NCI-H748 (cell line): ENCODE measurements at regions not wholly inside any gene's neighbourhood (a gene's known extent, or its start where the extent isn't known, plus 50 kb on each side); places are given as distances from the start of the nearest gene placed in this dataset.
"Not testable (repeated sequence)": the region's sequence is repeated elsewhere in the genome, so short reads cannot be mapped to it uniquely, and the experiment has no call there.

ENCODE experiments used
- DNase-seq: peaks from one replicate; lab custom pipeline; 2025; ENCODE audit not compliant: unreplicated experiment; lab: John Stamatoyannopoulos, UW

DNA sequence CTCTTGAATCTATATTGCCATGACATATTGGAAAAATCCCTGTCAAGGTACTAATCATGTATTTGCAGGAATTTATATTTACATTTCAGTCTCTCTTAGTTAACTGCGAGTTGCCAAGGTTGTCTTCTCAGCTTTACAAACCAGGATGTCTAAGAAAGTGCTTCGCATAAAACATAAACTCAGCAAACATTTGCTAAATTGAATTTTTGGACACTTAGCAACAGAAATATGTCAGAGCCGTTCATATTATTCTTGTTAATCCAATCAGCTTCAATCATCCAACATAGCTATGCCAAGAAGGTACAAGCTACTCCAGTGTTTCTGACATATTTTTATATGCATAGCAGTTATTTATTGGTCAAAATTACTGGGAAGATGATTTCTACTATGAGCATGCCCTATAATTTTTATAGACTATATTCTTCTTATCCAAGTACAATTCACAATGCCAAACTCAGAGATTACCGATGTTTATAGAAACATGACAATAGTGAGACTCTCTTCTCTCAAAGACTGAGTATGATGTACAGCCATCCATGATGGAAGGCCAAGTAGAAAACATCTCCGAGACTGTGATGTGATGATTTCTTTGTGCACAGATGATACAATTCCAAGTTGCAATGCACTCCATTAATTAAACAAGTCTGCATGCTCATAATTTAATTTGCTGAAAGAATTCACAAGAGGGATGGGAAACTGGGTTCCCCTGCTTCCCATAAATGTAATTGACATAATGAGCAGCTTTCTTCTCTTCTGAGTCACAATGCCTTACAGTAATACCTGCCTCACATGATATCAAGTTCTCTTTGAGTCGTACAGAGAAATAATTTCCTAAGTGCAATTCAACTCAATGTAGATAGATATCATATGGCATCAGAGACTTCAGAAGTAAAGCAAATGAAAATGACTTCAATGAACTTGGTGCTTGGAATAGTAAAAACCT lies 776.3 kb downstream of the EFNB2 start:
- DNase-seq: no peak

DNA sequence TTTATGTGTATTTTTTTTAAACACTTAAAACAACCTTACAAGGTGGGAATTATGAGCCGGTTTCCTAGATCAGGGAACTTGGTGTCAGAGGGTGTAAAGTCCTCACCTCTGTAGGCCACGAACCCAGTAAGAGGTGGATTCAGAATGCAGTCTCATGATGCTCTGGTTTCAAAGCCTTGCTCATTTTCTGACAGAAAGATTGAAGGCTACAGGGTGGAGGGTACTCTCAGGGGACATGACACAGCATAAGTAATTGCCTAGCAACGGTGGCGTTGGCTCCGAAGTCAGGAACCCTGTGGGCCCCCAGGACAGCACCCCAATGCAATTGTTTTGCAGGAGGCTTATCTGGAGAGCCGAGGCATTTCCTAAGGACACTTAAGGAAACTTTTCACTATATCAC lies 794.7 kb downstream of the EFNB2 start:
- no peak for DNase-seq

DNA sequence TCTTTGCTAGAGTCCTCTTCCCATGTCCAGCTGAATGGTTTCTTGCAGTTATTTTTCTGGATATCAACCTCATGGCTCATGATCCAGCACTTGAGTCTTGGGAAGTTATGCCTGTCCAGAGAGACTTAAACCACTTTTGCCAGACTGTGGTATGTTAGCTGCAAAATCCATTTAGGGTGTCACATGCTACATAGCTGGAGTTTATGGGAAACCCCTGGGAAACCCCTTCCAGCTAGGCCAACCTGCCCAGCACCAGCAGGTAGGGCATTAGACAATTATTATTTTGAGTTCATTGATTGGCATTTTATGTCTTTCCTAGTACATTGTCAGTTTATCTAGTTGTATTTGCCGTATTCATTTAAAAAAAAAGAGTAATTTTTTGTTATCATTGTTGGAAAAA lies 797.8 kb downstream of the EFNB2 start:
- DNase-seq: no peak

DNA sequence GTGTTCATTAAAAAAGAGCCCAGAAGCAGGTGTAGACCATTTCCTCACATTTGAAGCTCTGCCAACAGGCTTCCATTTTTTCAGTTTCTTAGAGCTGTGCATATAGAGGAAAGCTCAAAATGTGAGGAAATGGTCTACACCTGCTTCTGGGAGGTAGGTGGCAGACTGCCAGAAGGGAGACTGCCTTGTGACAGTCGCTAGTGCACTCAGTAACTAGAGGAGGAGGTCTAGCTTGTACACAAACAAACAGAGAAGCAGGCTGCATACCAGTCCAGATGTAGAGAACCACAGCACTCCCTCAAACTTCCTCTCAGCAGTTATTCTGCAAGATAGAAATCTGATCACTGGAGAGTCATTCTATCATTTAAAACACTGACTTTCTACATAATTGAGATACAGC lies 800.2 kb downstream of the EFNB2 start:
- DNase-seq: peak; percentile 76

DNA sequence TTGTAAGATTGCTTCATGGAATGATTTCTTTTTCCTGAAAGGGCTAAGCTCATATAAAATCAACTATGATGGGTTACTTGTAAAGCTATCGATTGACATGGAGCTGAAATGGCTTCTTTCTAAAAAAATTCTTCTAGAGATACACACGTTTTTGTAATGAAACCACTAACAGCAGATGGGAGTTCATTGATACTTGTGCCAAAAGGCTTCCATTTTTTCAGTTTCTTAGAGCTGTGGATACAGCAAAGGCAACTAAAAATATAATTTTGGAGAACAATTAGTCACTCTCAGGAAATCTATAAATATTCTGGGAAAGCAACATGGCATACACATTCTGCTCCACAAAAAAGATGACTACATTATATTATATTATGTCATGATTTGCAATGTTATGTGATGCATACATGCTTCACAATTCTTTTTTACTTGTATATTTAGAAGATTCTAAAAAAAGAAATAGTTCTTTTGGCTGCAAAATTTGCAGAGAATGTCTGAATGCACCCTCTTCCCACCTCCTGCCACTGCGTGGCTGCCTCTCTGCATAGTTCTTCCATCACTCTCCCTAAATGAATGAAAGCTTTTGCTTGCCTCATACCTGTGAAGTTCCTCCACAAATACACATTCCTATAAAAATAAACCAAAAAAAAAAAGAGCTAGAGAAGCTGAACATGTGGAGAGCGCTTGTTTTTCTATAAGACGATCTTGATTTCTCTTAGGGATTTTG lies 802.5 kb downstream of the EFNB2 start:
- no peak for DNase-seq

DNA sequence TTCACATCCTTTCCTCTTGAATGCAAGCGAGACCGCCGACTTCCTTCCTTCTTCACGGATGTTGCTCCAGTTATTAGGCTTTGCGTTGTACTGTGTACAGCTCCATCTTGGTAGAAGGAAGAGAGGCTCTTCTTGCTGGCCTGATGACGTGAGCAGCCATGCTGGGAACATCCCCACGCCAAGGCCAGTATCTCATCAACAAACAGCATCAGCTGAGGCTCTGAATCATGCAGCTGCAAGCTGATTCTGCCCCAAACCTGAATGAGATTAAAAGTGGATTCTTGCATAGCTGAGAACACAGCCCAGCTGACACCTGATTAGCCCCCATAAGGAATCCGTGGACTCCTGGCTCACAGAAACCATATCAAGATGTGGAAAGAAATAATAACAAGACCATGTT lies 809.6 kb downstream of the EFNB2 start:
- no peak for DNase-seq

DNA sequence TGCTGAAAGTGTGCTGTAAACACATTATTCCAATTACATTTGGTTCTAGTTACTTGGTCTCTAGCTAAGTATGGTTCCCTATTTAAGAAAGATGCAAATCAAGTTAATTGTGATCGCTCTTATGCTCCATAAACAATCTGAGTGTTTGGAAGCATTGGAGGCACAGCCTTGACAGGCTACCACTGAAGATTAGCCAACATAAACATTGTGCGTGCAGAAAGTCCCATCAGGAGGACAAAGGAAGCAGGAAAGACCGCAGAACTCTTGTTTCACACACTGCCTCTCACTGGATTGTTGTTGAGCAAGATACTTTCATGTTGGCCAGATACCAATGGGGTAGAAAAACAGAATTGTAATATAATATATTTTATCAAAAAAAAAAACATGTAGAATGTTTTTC lies 814.4 kb downstream of the EFNB2 start:
- DNase-seq: no peak

DNA sequence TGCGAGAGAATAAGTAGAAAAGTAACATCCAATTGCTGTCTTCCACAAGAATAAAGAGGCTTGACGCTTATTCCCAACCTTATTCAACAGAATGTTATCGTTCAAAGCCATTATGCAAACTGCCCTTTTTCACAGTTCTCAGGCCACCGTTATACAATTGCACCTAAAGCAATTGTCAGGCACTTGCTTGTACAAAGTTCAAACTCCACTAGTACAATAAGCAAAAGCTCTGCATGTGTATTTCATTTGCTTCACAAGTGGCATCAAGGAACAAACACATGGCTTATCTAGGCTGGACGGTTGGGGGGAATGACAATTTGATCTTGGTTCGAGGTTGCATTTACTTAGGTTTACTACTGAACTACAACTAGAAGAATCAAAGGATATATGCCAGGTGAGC lies 815.6 kb downstream of the EFNB2 start:
- no peak for DNase-seq

DNA sequence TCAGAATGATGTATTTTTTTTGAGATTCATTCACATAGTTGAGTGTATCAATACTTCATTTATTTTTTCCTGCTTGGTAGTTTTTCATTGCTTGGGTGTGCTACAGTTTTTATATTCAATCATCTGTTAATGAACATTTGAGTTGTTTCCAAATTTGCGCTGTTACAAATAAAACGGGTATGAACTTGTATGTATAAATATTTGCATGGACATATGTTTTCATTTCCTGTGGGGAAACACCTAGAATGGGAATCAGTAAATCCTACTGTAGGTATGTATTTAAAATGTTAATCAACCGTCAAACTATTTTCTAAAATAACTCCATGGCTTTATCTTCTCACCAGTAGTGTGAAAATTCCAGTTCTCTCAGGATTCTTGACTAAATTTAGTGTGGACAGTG lies 826.3 kb downstream of the EFNB2 start:
- no peak for DNase-seq

DNA sequence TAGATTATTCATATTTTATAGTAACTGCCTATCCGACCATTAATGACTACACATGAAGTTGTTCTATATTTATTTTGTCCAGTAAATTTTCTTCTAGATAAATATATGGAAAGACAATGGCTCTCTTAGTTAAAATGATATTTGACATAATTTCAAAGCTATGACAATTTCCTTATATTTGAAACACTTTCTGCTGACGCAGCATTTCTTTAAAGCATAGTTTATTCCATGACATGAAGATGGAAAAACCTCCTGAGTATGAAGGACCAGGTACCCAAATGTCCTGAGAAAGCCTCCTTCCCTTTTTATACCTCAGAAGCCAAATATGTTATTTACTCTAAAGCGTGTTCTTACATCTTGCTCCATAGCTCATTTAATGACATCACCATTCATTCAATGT lies 831.6 kb downstream of the EFNB2 start:
- no peak for DNase-seq

DNA sequence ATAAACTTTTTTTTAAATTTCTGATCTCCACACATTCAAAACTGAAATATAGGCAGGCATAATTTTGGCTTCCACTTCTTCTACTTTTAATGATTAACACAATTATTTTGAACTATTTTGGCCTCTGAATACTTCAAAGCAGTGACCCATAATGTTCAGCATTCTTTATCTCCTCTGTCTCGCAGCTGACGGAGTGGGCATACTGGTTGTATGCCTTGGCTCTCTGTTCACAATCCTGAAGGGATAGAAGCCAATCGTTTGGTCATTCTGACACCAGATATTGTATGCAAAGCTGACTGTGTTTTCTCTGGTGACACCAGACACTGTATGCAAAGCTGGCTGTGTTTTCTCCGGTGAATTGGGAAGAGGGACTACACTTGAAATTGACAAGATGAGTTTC lies 833.0 kb downstream of the EFNB2 start:
- no peak for DNase-seq

DNA sequence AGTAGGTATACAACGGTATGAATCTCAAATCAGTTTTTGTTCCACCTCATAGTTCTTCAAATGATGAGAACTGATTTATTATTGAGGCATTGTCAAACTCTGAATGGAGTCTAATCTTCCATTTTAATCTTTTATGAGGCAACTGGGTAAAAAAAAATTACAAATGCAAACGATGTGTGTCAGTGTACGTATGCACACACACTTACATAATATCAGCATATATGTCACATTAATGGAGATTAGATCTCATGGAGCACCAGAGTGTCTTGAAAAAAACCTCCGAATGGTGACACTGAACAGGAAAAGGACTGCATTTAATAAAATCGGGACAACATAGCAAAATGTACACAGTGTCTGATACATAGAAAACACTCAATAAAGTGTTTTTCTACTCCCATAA lies 842.7 kb downstream of the EFNB2 start:
- DNase-seq: no peak

DNA sequence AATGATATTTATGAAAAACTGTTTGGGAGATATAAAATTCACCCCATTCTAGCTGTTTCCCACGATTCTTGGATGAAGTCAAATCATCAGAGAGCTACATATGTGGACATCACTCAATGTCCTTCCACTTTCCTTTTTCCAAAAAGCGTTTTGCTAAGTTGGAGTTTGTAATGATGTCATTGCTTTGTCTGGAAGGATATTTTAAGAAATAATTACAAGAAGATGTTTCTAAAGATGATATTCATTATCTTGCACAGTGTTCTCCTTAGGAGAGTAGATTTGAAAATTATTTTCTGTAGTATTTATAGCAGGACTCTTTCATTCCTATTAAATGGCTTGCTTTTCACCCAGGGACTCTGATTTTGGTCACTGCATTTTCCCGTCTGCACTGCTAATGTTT lies 851.2 kb downstream of the EFNB2 start:
- DNase-seq: no peak

DNA sequence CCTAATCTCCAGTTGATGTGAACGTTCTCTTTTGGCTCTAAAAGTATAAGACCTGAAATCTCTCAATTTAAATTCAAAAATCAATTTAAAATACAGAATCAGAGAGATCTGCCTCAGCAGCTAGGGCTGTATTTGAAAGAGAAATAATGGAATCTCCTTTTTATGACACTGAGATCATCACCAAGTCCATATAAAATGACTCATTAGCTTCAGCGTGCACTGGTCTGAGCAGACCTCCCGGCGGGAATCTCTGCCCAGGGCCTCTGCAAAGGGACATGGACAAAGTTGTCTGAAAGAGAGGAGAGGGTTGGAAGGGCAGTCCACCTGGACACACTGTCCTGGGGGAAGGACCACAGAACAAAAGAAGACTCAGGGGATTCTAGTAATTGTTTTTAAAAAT lies 855.6 kb downstream of the EFNB2 start:
- DNase-seq: no peak

DNA sequence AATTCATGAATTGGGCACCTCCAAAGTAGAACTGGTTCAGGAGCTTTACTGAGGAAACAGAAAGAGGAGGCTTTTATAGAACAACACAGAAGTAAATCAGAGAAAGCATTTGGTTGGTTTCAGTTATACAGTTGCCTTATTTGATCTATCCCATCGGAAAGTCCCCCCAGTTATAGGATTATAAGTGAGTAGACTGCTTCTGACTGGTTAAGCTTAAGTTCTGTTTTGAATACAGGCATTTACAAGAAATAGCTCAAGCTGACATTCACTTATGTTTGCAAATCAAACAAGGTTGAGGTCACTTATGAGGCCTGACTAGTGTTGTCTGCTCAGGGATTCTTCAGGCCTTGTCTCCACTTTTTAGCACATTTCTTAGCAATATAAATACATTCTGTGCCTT lies 857.4 kb downstream of the EFNB2 start:
- no peak for DNase-seq

DNA sequence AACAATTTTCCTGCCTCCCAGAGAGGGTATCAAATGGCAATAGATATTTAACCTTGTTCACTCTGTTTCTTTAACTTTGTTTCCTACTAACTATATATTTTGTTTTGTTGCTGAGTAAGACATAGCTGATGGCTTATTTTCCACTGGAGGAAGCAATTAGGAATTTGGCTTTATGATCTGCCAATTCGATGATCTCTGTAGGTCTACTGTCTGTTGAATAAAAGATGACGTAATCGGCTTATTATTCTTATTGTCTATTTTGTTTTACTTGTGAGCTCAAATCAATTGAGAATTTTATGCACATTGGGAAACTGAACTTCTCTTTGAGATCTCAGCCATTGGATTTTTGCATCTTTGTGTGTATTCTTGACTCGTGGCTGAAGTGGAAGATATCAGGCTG lies 862.6 kb downstream of the EFNB2 start:
- DNase-seq: no peak

DNA sequence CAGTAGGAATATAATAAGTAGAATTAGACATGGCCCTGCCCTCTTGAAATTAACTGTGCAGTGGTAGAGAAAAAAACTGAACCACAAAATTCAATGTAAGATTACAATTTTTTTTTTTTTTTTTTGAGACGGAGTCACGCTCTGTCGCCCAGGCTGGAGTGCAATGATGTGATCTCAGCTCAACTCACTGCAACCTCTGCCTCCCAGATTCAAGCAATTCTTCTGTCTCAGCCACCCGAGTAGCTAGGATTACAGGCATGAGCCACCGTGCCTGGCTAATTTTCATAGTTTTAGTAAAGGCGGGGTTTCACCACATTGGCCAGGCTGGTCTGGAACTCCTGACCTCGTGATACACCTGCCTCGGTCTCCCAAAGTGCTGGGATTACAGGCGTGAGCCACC lies 864.3 kb downstream of the EFNB2 start:
- DNase-seq: not testable (repeated sequence)

DNA sequence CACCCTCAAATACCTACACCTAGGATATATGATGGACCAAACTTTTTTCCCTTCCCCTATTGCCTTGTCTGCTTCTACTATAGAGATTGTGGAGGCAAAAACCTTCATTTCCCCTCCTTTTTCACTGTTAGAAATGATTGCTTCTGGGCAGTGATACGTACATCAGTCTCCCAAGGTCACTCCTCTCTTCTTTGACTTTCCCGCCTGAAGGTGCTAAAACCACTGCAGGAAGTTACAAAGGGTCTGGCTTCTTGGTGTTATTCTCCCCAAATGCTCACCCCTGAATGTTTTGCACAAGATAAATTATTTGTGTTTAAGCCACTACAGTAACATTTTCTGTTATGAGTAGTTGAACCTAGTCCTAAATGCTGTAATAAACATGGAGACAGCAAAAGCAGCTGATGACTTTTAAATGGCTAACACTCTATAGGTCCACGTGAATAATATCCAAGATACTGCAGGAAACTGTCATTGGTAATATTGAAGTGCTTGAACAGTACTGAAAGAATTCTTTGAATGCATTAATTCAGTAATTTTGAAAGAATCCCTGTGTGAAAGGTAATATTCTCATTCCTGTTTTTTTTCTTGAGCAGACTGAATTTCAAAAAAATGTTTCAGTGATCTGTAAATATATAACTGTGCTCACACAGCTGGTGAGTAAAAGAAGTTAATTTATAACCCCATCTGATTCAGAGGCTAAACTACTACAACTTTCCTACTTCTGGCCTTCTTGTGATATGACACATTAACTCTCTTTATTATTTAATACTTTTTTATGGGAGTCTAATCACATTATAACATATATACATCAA lies 865.1 kb downstream of the EFNB2 start:
- DNase-seq: no peak

DNA sequence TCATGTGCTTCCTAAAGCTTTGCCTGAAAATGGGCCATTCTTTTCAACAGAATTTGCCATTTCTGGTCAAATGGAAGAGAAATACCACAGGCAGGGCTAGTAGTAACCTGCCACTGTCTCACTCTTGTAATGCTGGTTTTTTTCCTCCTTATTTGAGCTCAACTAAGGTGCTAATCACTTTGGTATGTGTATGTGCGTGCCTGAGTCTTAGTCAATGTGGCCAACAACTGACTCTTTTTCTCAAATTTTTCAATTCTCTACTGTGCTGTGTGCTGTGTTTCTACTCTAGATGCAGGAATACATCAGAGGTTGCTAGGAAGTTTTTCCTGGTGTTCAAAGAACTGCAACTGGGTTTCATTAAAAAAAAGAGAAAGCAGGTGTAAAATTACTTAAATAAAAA lies 870.2 kb downstream of the EFNB2 start:
- no peak for DNase-seq

DNA sequence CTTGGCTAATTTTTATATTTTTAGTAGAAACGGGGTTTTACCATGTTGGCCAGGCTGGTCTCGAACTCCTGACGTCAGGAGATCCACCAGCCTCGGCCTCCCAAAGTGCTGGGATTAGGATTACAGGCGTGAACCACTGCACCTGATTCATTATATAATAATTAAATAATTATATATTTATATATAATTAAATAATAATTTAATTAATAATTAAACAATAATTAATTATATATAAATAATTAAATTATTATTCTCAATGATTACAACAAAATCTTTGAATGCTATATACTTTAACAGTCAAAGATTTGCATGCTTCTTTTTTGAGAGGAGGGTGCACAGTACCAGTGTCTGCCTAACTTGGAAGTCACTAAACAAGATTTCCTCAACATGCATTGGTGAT lies 872.3 kb downstream of the EFNB2 start:
- no peak for DNase-seq

DNA sequence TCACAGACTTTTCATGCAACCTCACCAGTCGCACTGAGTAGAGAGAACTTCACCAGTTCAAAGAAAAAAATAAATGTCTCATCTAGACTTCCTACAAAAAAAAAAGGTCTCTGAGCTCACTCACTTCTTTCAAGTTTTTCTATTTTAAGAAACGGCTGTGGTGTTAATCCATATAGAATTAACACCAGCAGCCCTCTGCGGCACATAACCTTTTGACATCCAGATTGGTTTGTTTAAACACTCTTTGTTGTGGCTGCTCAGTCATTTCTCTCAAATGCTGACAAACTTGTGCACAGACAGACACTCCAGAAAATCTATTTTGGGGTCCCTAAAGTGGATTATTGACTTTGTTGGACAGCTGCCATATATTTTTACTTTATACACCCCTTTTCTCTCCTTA lies 874.9 kb downstream of the EFNB2 start:
- no peak for DNase-seq

DNA sequence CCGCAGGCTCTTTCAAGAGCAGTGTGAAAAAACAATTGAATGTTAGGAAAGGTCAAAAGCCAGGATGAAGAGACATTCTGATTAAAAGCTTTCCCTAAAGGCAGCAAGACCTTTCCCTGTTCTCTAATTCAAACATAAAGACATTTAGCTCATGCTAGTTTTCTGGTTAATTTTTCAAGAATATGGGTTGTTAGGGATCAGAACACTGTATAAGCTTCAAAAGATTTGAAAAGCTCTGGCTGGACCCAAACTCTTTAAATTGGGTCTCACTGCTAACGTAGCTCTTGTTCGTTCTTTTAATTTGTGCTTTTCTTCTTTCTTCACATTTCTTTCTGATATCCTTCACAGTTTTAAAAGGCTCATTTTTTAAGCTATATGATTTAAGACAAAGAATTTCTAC lies 877.0 kb downstream of the EFNB2 start:
- DNase-seq: no peak
